HT-29 (cell line): ENCODE measurements at regions not wholly inside any gene's neighbourhood (a gene's known extent, or its start where the extent isn't known, plus 50 kb on each side); places are given as distances from the start of the nearest gene placed in this dataset.
"Not testable (repeated sequence)": the region's sequence is repeated elsewhere in the genome, so short reads cannot be mapped to it uniquely, and the experiment has no call there.

Experiments
- DNase-seq: peaks from one replicate; pipeline ENCODE4 v3.0.0-alpha.2; 2015; ENCODE audit warnings: low spot score

DNA sequence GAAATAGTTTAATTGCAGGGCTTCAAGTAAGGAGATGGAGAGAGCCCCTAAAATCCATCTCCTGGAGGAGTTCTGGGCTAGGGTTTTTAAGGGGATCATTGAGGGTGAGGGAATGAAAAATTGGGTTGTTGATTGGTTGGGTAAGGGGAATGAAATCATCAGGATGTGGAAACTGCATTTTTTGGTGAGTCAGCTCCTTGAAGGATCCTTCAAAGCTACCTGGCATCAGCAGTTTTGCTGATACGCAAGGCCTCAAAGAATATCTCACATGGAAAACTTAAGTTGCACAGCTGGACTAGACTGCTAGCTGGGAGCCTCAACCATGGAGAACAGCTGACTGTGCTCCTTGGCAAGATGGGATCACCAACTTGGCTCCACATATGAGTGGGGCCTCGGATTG, 136.7 kb downstream of the FGF10 start:
- no peak for DNase-seq

- no peak for DNase-seq
Measured at GRCh38 chr5:44246986-44247385, 142.2 kb downstream of the FGF10 start.

DNA sequence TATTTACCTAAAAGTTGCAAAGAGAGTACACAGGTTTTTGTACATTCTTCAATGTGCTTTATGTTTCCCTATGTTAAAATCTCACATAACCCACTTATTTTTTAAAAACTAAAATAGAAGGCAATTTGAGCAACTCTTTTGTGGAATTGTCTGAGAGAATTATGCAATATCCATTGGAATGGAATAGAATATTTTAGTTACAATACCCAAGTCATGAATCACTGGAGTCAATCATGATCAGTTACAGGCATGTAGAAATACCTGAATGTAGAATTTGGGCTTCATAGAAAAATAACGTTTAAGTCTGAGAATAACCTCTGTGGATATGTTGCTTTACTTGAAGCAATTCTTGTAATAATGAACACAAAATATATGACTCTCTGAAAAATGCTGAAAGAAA, 143.3 kb downstream of the FGF10 start:
- no peak for DNase-seq

DNA sequence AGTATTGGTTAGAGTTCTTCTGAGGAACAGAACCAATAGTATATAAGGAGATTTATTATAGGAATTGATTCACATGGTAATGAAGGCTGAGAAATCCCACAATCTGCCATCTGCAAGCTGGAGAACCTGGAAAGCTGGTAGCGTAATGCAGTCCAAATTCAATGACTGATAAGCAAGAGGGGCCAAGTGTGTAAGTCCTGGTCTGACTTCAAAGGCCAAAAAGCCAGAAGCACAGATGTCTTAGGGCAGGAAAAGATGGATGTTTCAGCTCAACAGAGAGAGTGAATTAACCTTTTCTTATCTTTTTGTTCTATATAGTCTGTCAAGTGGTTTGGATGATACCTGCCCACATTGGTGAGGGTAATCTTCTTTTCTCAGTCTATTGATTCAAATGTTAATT, 146.4 kb downstream of the FGF10 start:
- no peak for DNase-seq

DNA sequence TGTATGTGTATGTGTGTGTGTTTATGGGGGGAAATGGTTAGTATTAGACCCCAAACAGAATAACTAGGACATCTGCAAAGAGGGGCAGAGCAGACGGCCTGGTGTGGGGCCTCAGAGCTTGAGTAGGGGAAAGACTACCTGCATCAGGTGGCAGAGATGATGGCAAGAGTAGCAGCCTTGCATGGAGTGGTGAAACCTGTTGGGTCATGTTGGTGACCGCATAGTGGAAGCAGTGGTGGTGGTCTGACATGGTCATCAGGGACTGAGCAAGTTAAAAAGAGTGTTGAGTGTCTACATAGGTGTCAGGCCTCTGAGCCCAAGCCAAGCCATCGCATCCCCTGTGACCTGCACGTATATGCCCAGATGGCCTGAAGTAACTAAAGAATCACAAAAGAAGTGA, 153.2 kb downstream of the FGF10 start:
- DNase-seq = no peak

- no peak for DNase-seq
Measured at GRCh38 chr5:44233691-44234090, 155.5 kb downstream of the FGF10 start.

DNA sequence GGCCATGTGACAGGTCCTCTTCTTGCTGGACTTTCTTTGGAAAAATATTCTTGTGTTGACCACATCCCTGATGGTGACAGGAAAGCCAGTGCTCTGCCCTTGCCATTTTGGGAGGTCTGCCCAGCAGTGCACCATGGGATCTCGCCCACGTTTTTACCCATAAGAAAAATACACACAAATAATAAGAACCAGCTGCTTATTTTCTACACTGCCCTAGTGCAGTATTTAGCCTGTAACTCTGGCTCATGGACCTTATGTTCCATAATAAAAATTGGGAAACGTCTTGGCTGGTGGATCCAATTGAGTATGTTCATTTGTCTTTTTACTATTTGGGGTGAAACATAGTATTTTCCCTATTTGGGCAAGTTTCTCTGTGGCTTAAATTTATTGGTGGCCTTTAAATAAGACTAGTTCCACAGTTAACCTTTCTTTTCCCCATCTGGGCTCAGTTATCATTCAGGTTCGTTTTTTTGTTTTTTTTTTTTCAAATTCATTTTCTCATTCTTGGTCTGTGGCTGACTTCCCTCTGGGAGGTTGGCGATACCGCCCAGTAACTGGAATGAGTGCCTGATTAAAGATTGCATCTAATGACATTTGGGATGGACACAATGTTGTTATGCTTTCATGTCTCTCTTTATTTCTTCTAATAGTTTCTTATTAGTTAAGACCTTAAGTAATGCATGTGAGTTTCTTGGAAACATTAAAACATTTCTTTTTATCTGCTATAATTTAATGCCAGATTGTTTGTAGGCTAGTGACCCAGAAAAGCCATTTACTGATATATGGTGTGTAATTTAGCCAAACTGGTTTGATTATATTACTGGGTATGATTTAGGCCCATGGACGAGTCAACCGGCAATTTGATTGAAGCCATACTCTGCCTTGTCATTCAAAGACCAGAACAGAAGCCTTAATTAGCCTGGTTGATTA, 163.7 kb downstream of the FGF10 start:
- DNase-seq = no peak

DNA sequence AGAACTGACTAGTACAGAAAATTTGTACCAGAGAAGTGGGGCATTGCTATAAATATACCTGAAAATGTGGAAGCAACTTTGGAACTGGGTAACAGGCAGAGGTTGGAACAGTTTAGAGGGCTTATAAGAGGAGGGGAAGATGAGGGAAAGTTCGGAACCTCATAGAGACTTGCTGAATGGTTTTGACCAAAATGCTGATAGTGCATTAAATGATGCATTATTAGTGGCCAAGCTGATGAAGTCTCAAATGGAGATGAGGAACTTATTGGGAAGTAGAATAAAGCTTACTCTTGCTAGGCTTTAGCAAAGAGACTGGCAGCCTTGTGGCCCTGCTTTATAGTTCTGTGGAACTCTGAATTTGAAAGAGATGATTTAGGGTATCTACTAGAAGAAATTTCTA, 189.8 kb downstream of the FGF10 start:
- no peak for DNase-seq

- no peak for DNase-seq
Measured at GRCh38 chr5:44189255-44189654, 200.0 kb downstream of the FGF10 start.

GRCh38 chr5:44187973-44188372, 201.2 kb downstream of the FGF10 start:
- DNase-seq = no peak

GRCh38 chr5:44183753-44184152, 205.5 kb downstream of the FGF10 start:
- DNase-seq = no peak

GRCh38 chr5:44183312-44183711, 205.9 kb downstream of the FGF10 start:
- no peak for DNase-seq

DNA sequence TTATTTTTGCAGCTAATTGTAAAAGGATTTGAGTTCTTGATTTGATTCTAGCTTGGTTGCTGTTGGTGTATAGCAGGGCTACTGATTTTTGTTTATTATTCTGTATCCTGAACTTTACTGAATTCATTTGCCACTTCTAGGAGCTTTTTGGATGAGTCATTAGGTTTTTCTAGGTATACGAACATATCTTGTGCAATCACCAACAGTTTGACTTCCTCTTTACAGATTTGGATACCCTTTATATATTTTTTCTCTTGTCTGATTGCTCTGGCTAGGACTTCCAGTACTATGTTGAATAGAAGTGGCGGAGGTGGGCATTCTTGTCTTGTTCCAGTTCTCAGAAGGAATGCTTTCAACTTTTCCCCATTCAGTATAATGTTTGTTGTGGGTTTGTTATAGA, 210.8 kb downstream of the FGF10 start:
- DNase-seq = no peak

GRCh38 chr5:44167540-44167939, 221.7 kb downstream of the FGF10 start:
- DNase-seq = no peak

DNA sequence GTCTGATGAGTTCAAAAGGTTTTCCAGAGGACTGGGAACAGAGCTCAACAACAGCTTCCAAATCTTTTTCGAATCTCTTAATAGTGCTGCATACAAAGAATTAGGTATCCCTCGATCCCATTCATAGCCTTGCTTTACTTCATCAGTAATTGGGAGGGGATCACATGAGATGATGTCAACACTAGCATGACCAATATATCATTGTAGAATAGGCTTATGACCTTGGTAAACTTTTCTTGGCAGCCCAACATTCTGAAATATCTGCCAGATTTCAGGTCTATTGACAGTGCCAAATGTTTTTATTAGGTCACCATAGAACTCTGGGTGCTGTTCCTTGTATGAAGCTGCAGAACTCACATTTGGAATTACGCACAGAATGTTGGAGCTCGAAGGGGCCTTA, 228.9 kb downstream of the FGF10 start:
- DNase-seq = no peak

DNA sequence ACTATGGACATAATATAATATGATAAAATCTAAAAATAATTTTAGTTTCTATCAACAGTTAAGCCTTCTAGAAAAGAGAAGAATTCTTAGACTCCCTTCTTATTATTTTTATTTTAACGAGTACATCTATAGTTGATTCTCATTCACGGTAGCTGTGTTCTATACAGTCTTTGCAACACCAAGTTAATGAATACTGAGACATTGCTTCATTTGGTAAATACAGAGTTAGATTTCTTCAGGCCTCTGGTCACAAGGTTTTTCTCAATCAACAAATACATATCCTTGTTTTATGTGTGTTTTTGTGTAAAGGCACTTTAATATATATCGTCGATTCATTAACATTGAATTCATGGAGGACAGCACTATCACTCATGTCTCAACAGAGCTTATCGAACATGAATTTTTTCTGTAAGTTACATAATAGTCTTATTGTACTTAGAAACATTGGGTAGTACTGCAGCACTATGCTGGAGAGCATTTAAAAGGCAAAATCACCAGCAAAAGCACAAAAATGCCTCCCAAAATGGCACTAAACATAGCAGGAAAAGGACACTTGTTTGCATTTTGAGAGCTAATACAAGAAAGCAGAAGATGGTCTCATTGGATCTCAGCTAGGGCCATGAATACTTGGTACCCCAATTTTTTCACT, 239.0 kb downstream of the FGF10 start:
- DNase-seq = no peak

GRCh38 chr5:44117947-44118346, 271.3 kb downstream of the FGF10 start:
- DNase-seq = not testable (repeated sequence)

- DNase-seq = not testable (repeated sequence)
Measured at GRCh38 chr5:44108232-44108631, 281.0 kb downstream of the FGF10 start.

- DNase-seq = no peak
Measured at GRCh38 chr5:44099643-44100042, 289.6 kb downstream of the FGF10 start.

GRCh38 chr5:44089424-44090144, 299.6 kb downstream of the FGF10 start:
- DNase-seq = no peak

- DNase-seq = no peak
Measured at GRCh38 chr5:44085083-44085482, 304.1 kb downstream of the FGF10 start.

GRCh38 chr5:44074547-44074946, 314.7 kb downstream of the FGF10 start:
- not testable (repeated sequence) for DNase-seq
